MCF 10A (cell line): ENCODE measurements at regions not wholly inside any gene's neighbourhood (a gene's known extent, or its start where the extent isn't known, plus 50 kb on each side); places are given as distances from the start of the nearest gene placed in this dataset.

Experiments used
- BruUV-seq: library from RNA; stranded (reverse); fragments of 400-500 nt; replicated peaks from 2 replicates; lab custom pipeline; 2021; lab: Mats Ljungman, UMichigan
- CTCF ChIA-PET: fragments of 300-600 bp; sonication (Branson Sonifier 250); formaldehyde crosslinking; extraction: SDS; loops from one replicate; lab custom pipeline; 2021; ENCODE audit warnings: antibody characterized with exemption, inconsistent platforms; lab: Yijun Ruan, JAX
- POLR2A ChIA-PET: fragments of 300-600, 350-650 bp; sonication (Branson Sonifier 250); formaldehyde crosslinking; extraction: SDS; loops from one replicate; lab custom pipeline; 2020; ENCODE audit warnings: antibody characterized with exemption, inconsistent platforms; lab: Yijun Ruan, JAX
- DNase-seq: peaks from one replicate; pipeline ENCODE4 v3.0.0-alpha.2; 2018; ENCODE audit not compliant: unreplicated experiment
- H3K27ac Mint-ChIP-seq: one replicate; pipeline ENCODE4 v1.8.0; 2022; ENCODE audit warnings: mild to moderate bottlenecking, low read depth, mixed read lengths; ENCODE audit not compliant: unreplicated experiment
- H3K27me3 Mint-ChIP-seq: one replicate; pipeline ENCODE4 v1.8.0; 2022; ENCODE audit warnings: mixed read lengths; ENCODE audit not compliant: insufficient read depth, unreplicated experiment
- H3K36me3 Mint-ChIP-seq: one replicate; pipeline ENCODE4 v1.8.0; 2022; ENCODE audit warnings: mild to moderate bottlenecking, moderate library complexity, mixed read lengths; ENCODE audit not compliant: insufficient read depth, unreplicated experiment
- H3K4me1 Mint-ChIP-seq: one replicate; pipeline ENCODE4 v1.8.0; 2022; ENCODE audit warnings: mixed read lengths; ENCODE audit not compliant: insufficient read depth, unreplicated experiment
- H3K4me3 Mint-ChIP-seq: one replicate; pipeline ENCODE4 v1.8.0; 2022; ENCODE audit warnings: mild to moderate bottlenecking, moderate library complexity, mixed read lengths; ENCODE audit not compliant: unreplicated experiment
- H3K9me3 Mint-ChIP-seq: one replicate; pipeline ENCODE4 v1.8.0; 2022; ENCODE audit warnings: mixed read lengths; ENCODE audit not compliant: unreplicated experiment
- CTCF ChIP-seq: fragments of 200-600 bp; IDR thresholded peaks from one replicate; pipeline ENCODE4 v1.8.0; 2022; ENCODE audit warnings: antibody characterized with exemption, mild to moderate bottlenecking; ENCODE audit not compliant: unreplicated experiment
- intact Hi-C: fragments of 100-400 bp; cut with micrococcal nuclease; formaldehyde crosslinking; loops from 2 replicates; pipeline ENCODE4 v1.14.1; 2022

GRCh38 chr4:64960516-64960915, 551.3 kb upstream of the TECRL start:
- ChIA-PET POLR2A (no interaction called here), CTCF (no interaction called here)
- no peaks in the 10 kb centered on the region for H3K4me1 Mint-ChIP-seq
- H3K27me3 Mint-ChIP-seq = no peaks in the 10 kb centered on the region
- BruUV-seq = no TSS peak
- intact Hi-C loops = no loop called here
- DNase-seq = no peak
- no peak for TF ChIP-seq CTCF
- H3K9me3 Mint-ChIP-seq = peaks cover 15% of the 10 kb centered on the region
- H3K4me3 Mint-ChIP-seq = no peak overlapping the region
- H3K27ac Mint-ChIP-seq = no peak overlapping the region
- no peaks in the 10 kb centered on the region for H3K36me3 Mint-ChIP-seq

GRCh38 chr4:64940698-64941097, 531.4 kb upstream of the TECRL start:
- intact Hi-C loops = no loop called here
- TF ChIP-seq CTCF = no peak
- H3K27me3 Mint-ChIP-seq = no peaks in the 10 kb centered on the region
- no TSS peak for BruUV-seq
- peak; percentile 75 for DNase-seq
- ChIA-PET CTCF (interaction anchor here (0.6 to 0.9 kb wide), 2 partner anchors 106 to 202 kb away, joined by 3 to 5 read pairs; no protein-coding TSS in a partner anchor), POLR2A (no interaction called here)
- peaks cover 6% of the 10 kb centered on the region for H3K36me3 Mint-ChIP-seq
- peaks cover 10% of the 10 kb centered on the region for H3K4me1 Mint-ChIP-seq
- H3K4me3 Mint-ChIP-seq = no peak overlapping the region
- H3K27ac Mint-ChIP-seq = peak overlapping the region; percentile 77
- H3K9me3 Mint-ChIP-seq = no peaks in the 10 kb centered on the region

- ChIA-PET CTCF (no interaction called here), POLR2A (no interaction called here)
- no TSS peak for BruUV-seq
- intact Hi-C loops = no loop called here
- Mint-ChIP-seq H3K9me3 (no peaks in the 10 kb centered on the region), H3K4me3 (no peak overlapping the region), H3K27me3 (no peaks in the 10 kb centered on the region), H3K27ac (no peak overlapping the region), H3K36me3 (peaks cover 4% of the 10 kb centered on the region), H3K4me1 (peaks cover 3% of the 10 kb centered on the region)
- no peak for DNase-seq
- no peak for TF ChIP-seq CTCF
These were observed 526.3 kb upstream of the TECRL start for GRCh38 chr4:64935469-64936001.

GRCh38 chr4:64911846-64912245, 502.6 kb upstream of the TECRL start:
- peak; percentile 2 for DNase-seq
- Mint-ChIP-seq H3K4me3 (no peak overlapping the region), H3K36me3 (no peaks in the 10 kb centered on the region), H3K9me3 (peaks cover 10% of the 10 kb centered on the region), H3K27ac (no peak overlapping the region), H3K4me1 (no peaks in the 10 kb centered on the region), H3K27me3 (no peaks in the 10 kb centered on the region)
- ChIA-PET POLR2A (no interaction called here), CTCF (no interaction called here)
- no peak for TF ChIP-seq CTCF
- BruUV-seq = no TSS peak
- intact Hi-C loops = no loop called here
